T-cell (primary cell): ENCODE measurements at regions not wholly inside any gene's neighbourhood (a gene's known extent, or its start where the extent isn't known, plus 50 kb on each side); places are given as distances from the start of the nearest gene placed in this dataset.

Experiments used
- ATAC-seq, 4 experiments: fragments of 200-7000 bp in 3 of 4; fragments of 150-1000 bp in 1 of 4; cut with Tn5 transposase; replicated peaks in 1 of 4; 1 replicate in 3 of 4; 2 replicates in 1 of 4; pipeline ENCODE4 v1.10.0; 2021; ENCODE audit warnings: moderate library complexity in 3 of 4, mild to moderate bottlenecking in 2 of 4, moderate number of reproducible peaks in 1 of 4
- CTCF ChIA-PET, 2 donors: fragments of 300-600 bp; sonication (Branson Sonifier 250); formaldehyde crosslinking; loops; one replicate each; lab custom pipeline; 2022; ENCODE audit warnings: antibody characterized with exemption in 2 of 2; lab: Charles Lee
- POLR2A ChIA-PET, 2 donors: fragments of 300-600 bp; sonication (Branson Sonifier 250); formaldehyde crosslinking; loops; one replicate each; lab custom pipeline; 2022; ENCODE audit warnings: antibody characterized with exemption in 2 of 2; lab: Charles Lee
- DNase-seq, 35 experiments: peaks; one replicate each; pipeline versions ENCODE4 v3.0.0 to v3.0.0-alpha.2; 2013 to 2023
- H3K27ac ChIP-seq: one replicate; pipeline ENCODE4 v1.5.1; 2013; ENCODE audit warnings: low read length
- H3K27me3 ChIP-seq, 2 experiments: replicated peaks in 1 of 2; 1 replicate in 1 of 2; 2 replicates in 1 of 2; pipeline versions ENCODE4 v1.6.1 to v1.7.0; 2013; ENCODE audit warnings: low read length in 1 of 2, mixed read lengths in 1 of 2; ENCODE audit not compliant: control insufficient read depth in 2 of 2, insufficient read depth in 2 of 2; ENCODE audit errors: extremely low read depth in 1 of 2
- H3K36me3 ChIP-seq, 2 donors: 1 replicate in 1 of 2; 2 replicates in 1 of 2; pipeline versions ENCODE4 v1.6.1 to v1.7.0; 2013; ENCODE audit warnings: low read length in 1 of 2; ENCODE audit not compliant: control insufficient read depth in 2 of 2, insufficient read depth in 1 of 2; ENCODE audit errors: extremely low read depth in 1 of 2
- H3K4me1 ChIP-seq, 2 experiments: 1 replicate in 1 of 2; 2 replicates in 1 of 2; pipeline versions ENCODE4 v1.6.1 to v1.7.0; 2013; ENCODE audit warnings: low read length in 2 of 2, mixed read lengths in 1 of 2; ENCODE audit not compliant: insufficient read depth in 2 of 2, control insufficient read depth in 1 of 2; ENCODE audit errors: extremely low read depth in 1 of 2
- H3K4me3 ChIP-seq, 2 donors: 1 replicate in 1 of 2; 2 replicates in 1 of 2; pipeline versions ENCODE4 v1.5.1 to v1.7.0; 2013; ENCODE audit warnings: mild to moderate bottlenecking in 2 of 2, low read length in 1 of 2, moderate library complexity in 1 of 2; ENCODE audit not compliant: control insufficient read depth in 1 of 2; ENCODE audit errors: extremely low read depth in 1 of 2
- H3K9me3 ChIP-seq: 2 replicates; pipeline ENCODE4 v1.7.0; 2013
- H3K27ac Mint-ChIP-seq, 2 donors: one replicate each; pipeline ENCODE4 v1.8.0; 2020 to 2021; ENCODE audit warnings: mild to moderate bottlenecking in 2 of 2, mixed read lengths in 2 of 2
- H3K27me3 Mint-ChIP-seq, 2 donors: one replicate each; pipeline ENCODE4 v1.8.0; 2021 to 2022; ENCODE audit warnings: mixed read lengths in 2 of 2
- H3K36me3 Mint-ChIP-seq: one replicate; pipeline ENCODE4 v1.8.0; 2021; ENCODE audit warnings: mixed read lengths
- H3K4me1 Mint-ChIP-seq, 3 donors: one replicate each; pipeline ENCODE4 v1.8.0; 2020 to 2022; ENCODE audit warnings: mixed read lengths in 3 of 3, mild to moderate bottlenecking in 1 of 3
- H3K4me3 Mint-ChIP-seq, 3 donors: one replicate each; pipeline ENCODE4 v1.8.0; 2020 to 2022; ENCODE audit warnings: mild to moderate bottlenecking in 3 of 3, mixed read lengths in 3 of 3, moderate library complexity in 3 of 3
- H3K9me3 Mint-ChIP-seq, 3 donors: one replicate each; pipeline ENCODE4 v1.8.0; 2020 to 2022; ENCODE audit warnings: mixed read lengths in 3 of 3
- WGBS: methylation state at CpG from one replicate; pipeline ENCODE4 v1.1.5; 2013; ENCODE audit warnings: missing lambda C conversion rate; ENCODE audit not compliant: insufficient coverage; 5-methylcytosine and 5-hydroxymethylcytosine counted together

- Mint-ChIP-seq H3K4me1 (no peaks in the 10 kb centered on the region), H3K27ac (no peak overlapping the region), H3K27me3 (peaks cover 0 to 18% of the 10 kb centered on the region in 2 donors), H3K9me3 (peaks cover 0 to 9% (median 5%) of the 10 kb centered on the region in 3 donors), H3K36me3 (no peaks in the 10 kb centered on the region), H3K4me3 (no peak overlapping the region)
- Histone ChIP-seq H3K4me3 (no peak overlapping the region), H3K27ac (no peak overlapping the region), H3K4me1 (no peaks in the 10 kb centered on the region), H3K27me3 (peaks cover 0 to 3% of the 10 kb centered on the region in 2 experiments), H3K9me3 (no peaks in the 10 kb centered on the region), H3K36me3 (no peaks in the 10 kb centered on the region)
- no peak for ATAC-seq
- POLR2A ChIA-PET: no interaction called here
- no CpG with 5 or more reads among the region's 1 CpG for WGBS
- no peak for DNase-seq
- CTCF ChIA-PET: no interaction called here
Measured at GRCh38 chr12:95390192-95390591, 83.8 kb upstream of the METAP2 start.

GRCh38 chr12:95390932-95391331, 83.0 kb upstream of the METAP2 start:
- no peaks in the 10 kb centered on the region for H3K36me3 ChIP-seq
- 17% methylated on average over 1 of the region's 3 CpGs for WGBS

GRCh38 chr12:95393191-95393790, 80.7 kb upstream of the METAP2 start:
- Histone ChIP-seq H3K27me3 (peaks cover 0 to 4% of the 10 kb centered on the region in 2 experiments), H3K9me3 (no peaks in the 10 kb centered on the region), H3K27ac (no peak overlapping the region), H3K36me3 (no peaks in the 10 kb centered on the region), H3K4me3 (no peak overlapping the region), H3K4me1 (no peaks in the 10 kb centered on the region)
- H3K27ac Mint-ChIP-seq: no peak overlapping the region
- no peak for ATAC-seq
- H3K27me3 Mint-ChIP-seq: peaks cover 7 to 22% of the 10 kb centered on the region in 2 donors
- H3K4me1 Mint-ChIP-seq: peaks cover 0 to 5% (median 0%) of the 10 kb centered on the region in 3 donors
- H3K9me3 Mint-ChIP-seq: peaks cover 0 to 9% (median 5%) of the 10 kb centered on the region in 3 donors
- ChIA-PET CTCF (no interaction called here), POLR2A (interaction anchor here in 1 of 2 donors (0.7 kb wide), 1 partner anchor 110 kb away, joined by 3 read pairs; no protein-coding TSS in a partner anchor)
- H3K36me3 Mint-ChIP-seq: no peaks in the 10 kb centered on the region
- H3K4me3 Mint-ChIP-seq: no peak overlapping the region
- DNase-seq: no peak
- WGBS: 100% methylated on average over 1 of the region's 3 CpGs

More at GRCh38 chr12:95390932-95391331, 83.0 kb upstream of the METAP2 start:
- ChIA-PET POLR2A (no interaction called here), CTCF (no interaction called here)
- H3K36me3 Mint-ChIP-seq: no peaks in the 10 kb centered on the region
- no peak for ATAC-seq
- Histone ChIP-seq H3K27me3 (peaks cover 0 to 3% of the 10 kb centered on the region in 2 experiments), H3K27ac (no peak overlapping the region), H3K4me3 (no peak overlapping the region), H3K4me1 (no peaks in the 10 kb centered on the region), H3K9me3 (no peaks in the 10 kb centered on the region)
- H3K4me1 Mint-ChIP-seq: no peaks in the 10 kb centered on the region
- DNase-seq: no peak
- H3K27me3 Mint-ChIP-seq: peaks cover 0 to 18% of the 10 kb centered on the region in 2 donors
- H3K9me3 Mint-ChIP-seq: peaks cover 0 to 9% (median 5%) of the 10 kb centered on the region in 3 donors
- H3K4me3 Mint-ChIP-seq: no peak overlapping the region
- no peak overlapping the region for H3K27ac Mint-ChIP-seq

GRCh38 chr12:95395696-95396095, 78.3 kb upstream of the METAP2 start:
- Mint-ChIP-seq H3K36me3 (no peaks in the 10 kb centered on the region), H3K27ac (no peak overlapping the region), H3K4me3 (no peak overlapping the region), H3K27me3 (peaks cover 9 to 23% of the 10 kb centered on the region in 2 donors), H3K4me1 (peaks cover 0 to 5% (median 0%) of the 10 kb centered on the region in 3 donors), H3K9me3 (peaks cover 0 to 9% (median 5%) of the 10 kb centered on the region in 3 donors)
- ChIA-PET POLR2A (no interaction called here), CTCF (interaction anchor here in 1 of 2 donors (1.1 kb wide), 1 partner anchor 15 kb away, joined by 3 read pairs; no protein-coding TSS in a partner anchor)
- H3K36me3 ChIP-seq: no peaks in the 10 kb centered on the region
- H3K4me3 ChIP-seq: no peak overlapping the region
- H3K27ac ChIP-seq: no peak overlapping the region
- ATAC-seq: no peak
- no peaks in the 10 kb centered on the region for H3K9me3 ChIP-seq
- peaks cover 0 to 13% of the 10 kb centered on the region in 2 experiments for H3K27me3 ChIP-seq
- no peaks in the 10 kb centered on the region for H3K4me1 ChIP-seq
- DNase-seq: no peak
- WGBS: 29% methylated on average over 1 of the region's 1 CpG

- Histone ChIP-seq H3K27me3 (peaks cover 0 to 16% of the 10 kb centered on the region in 2 experiments), H3K4me3 (no peak overlapping the region), H3K27ac (no peak overlapping the region), H3K9me3 (no peaks in the 10 kb centered on the region), H3K4me1 (no peaks in the 10 kb centered on the region), H3K36me3 (no peaks in the 10 kb centered on the region)
- no peak for ATAC-seq
- no peaks in the 10 kb centered on the region for H3K36me3 Mint-ChIP-seq
- POLR2A ChIA-PET: no interaction called here
- DNase-seq: no peak
- peaks cover 0 to 5% (median 0%) of the 10 kb centered on the region in 3 donors for H3K4me1 Mint-ChIP-seq
- no peak overlapping the region for H3K4me3 Mint-ChIP-seq
- peaks cover 14 to 27% of the 10 kb centered on the region in 2 donors for H3K27me3 Mint-ChIP-seq
- peaks cover 0 to 9% (median 5%) of the 10 kb centered on the region in 3 donors for H3K9me3 Mint-ChIP-seq
- WGBS: 56% methylated on average over 1 of the region's 4 CpGs
- CTCF ChIA-PET: interaction anchor here in 1 of 2 donors (1.1 kb wide), 1 partner anchor 14 kb away, joined by 3 read pairs; no protein-coding TSS in a partner anchor
- no peak overlapping the region for H3K27ac Mint-ChIP-seq
Measured at GRCh38 chr12:95396849-95397468, 77.0 kb upstream of the METAP2 start.

GRCh38 chr12:95397571-95397970, 76.4 kb upstream of the METAP2 start:
- H3K27ac Mint-ChIP-seq: no peak overlapping the region
- no CpG with 5 or more reads among the region's 5 CpGs for WGBS

More at GRCh38 chr12:95397571-95397970, 76.4 kb upstream of the METAP2 start:
- ATAC-seq (no peak), DNase-seq (no peak)
- no peaks in the 10 kb centered on the region for H3K9me3 ChIP-seq
- no peaks in the 10 kb centered on the region for H3K36me3 Mint-ChIP-seq
- H3K4me3 ChIP-seq: no peak overlapping the region
- CTCF ChIA-PET: no interaction called here
- H3K27ac ChIP-seq: no peak overlapping the region
- POLR2A ChIA-PET: no interaction called here
- H3K36me3 ChIP-seq: no peaks in the 10 kb centered on the region
- peaks cover 14 to 27% of the 10 kb centered on the region in 2 donors for H3K27me3 Mint-ChIP-seq
- no peak overlapping the region for H3K4me3 Mint-ChIP-seq
- H3K4me1 Mint-ChIP-seq: peaks cover 0 to 5% (median 0%) of the 10 kb centered on the region in 3 donors
- peaks cover 0 to 9% (median 5%) of the 10 kb centered on the region in 3 donors for H3K9me3 Mint-ChIP-seq
- peaks cover 0 to 16% of the 10 kb centered on the region in 2 experiments for H3K27me3 ChIP-seq
- H3K4me1 ChIP-seq: no peaks in the 10 kb centered on the region
